ENCODE measurements at regions not wholly inside any gene's neighbourhood (a gene's known extent, or its start where the extent isn't known, plus 50 kb on each side); places are given as distances from the start of the nearest gene placed in this dataset.

DNA sequence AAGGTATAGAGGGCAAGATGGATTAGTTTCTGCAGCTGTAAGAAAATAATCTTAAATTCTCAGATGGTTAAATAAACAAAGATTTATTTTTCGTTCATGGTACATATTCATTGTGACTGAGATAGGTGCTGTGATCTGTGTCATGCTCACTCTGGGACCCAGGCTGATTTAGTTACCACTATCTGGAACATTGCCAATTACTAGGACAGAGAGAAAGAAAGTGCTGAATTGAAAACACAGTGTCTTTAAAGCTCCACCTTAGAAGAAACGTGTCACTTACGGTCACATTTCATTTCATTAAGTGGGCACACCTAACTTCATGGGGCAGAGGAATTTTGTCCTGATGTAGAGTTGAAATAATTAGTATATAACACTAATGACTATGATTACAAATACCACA is 430.0 kb downstream of the CCDC91 start:
- H3K4me3 ChIP-seq (ENCODE audit: low read length): no peak overlapping the region
- H3K79me2 ChIP-seq (replicated peaks; ENCODE audit: insufficient read depth, low read length): no peaks in the 10 kb centered on the region
- no peaks in the 10 kb centered on the region for H3F3A ChIP-seq (ENCODE audit: insufficient read depth, low read length, poor library complexity, severe bottlenecking)
- H3K9ac ChIP-seq (ENCODE audit: low read length): no peak overlapping the region
- no peak overlapping the region for H3K27ac ChIP-seq (ENCODE audit: low read length)
- no peaks in the 10 kb centered on the region for H3K9me2 ChIP-seq (ENCODE audit: insufficient read depth, low read length)
- no peak overlapping the region for H3K4me2 ChIP-seq (ENCODE audit: low read length)
- H2AFZ ChIP-seq (ENCODE audit: low read depth, low read length): no peak overlapping the region
- no peaks in the 10 kb centered on the region for H3K27me3 ChIP-seq (ENCODE audit: insufficient read depth, low read depth, low read length)
- no peaks in the 10 kb centered on the region for H3K36me3 ChIP-seq (ENCODE audit: insufficient read depth, low read length)
- H4K20me1 ChIP-seq (ENCODE audit: insufficient read depth): no peaks in the 10 kb centered on the region
- TF ChIP-seq MXI1 (conservative IDR thresholded peaks at IDR 0.05; ENCODE audit: poor library complexity, severe bottlenecking) (no peak), TAF1 (IDR thresholded peaks at IDR 0.05; ENCODE audit: low read depth) (no peak), REST (IDR thresholded peaks at IDR 0.05; ENCODE audit: borderline replicate concordance) (no peak), SMC3 (conservative IDR thresholded peaks at IDR 0.05; ENCODE audit: poor library complexity) (no peak), POLR2AphosphoS5 (IDR thresholded peaks at IDR 0.05) (no peak), RAD21 (conservative IDR thresholded peaks at IDR 0.05) (no peak), EP300 (conservative IDR thresholded peaks at IDR 0.05; ENCODE audit: poor library complexity, severe bottlenecking) (no peak), EZH2 (IDR thresholded peaks at IDR 0.05; ENCODE audit: borderline replicate concordance, insufficient read depth, low read length, poor library complexity, severe bottlenecking) (no peak)
- TF ChIP-seq, protein P1, sequence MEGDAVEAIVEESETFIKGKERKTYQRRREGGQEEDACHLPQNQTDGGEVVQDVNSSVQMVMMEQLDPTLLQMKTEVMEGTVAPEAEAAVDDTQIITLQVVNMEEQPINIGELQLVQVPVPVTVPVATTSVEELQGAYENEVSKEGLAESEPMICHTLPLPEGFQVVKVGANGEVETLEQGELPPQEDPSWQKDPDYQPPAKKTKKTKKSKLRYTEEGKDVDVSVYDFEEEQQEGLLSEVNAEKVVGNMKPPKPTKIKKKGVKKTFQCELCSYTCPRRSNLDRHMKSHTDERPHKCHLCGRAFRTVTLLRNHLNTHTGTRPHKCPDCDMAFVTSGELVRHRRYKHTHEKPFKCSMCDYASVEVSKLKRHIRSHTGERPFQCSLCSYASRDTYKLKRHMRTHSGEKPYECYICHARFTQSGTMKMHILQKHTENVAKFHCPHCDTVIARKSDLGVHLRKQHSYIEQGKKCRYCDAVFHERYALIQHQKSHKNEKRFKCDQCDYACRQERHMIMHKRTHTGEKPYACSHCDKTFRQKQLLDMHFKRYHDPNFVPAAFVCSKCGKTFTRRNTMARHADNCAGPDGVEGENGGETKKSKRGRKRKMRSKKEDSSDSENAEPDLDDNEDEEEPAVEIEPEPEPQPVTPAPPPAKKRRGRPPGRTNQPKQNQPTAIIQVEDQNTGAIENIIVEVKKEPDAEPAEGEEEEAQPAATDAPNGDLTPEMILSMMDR (IDR thresholded peaks at IDR 0.05; ENCODE audit: poor library complexity, severe bottlenecking): no peak
- H3K9me3 ChIP-seq (ENCODE audit: low read length): peaks cover 2% of the 10 kb centered on the region

DNA sequence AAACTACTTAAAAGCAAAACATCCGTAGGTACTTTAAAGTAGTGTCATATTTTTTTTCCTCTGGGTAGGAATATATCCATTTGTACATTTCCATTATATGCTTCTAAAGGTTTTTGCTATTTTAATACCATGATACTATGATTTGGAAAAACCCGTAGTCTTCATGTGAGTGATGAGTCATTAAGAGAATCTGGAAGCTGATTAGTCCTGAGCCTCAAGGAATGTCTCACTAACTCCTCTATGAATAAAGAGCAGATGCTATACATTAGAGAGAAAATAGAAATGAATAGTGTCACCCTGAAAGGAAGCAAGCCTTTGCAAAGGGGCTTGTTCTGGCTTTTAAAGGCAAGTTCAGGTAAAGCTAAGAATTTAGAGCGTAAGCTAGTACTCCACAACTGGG is 432.1 kb downstream of the CCDC91 start:
- Histone ChIP-seq H3K27ac (ENCODE audit: low read length) (no peak overlapping the region), H3K9me3 (ENCODE audit: low read length) (peaks cover 2% of the 10 kb centered on the region), H3K9ac (ENCODE audit: low read length) (no peak overlapping the region), H3K27me3 (ENCODE audit: insufficient read depth, low read depth, low read length) (no peaks in the 10 kb centered on the region), H3K9me2 (ENCODE audit: insufficient read depth, low read length) (no peaks in the 10 kb centered on the region), H3F3A (ENCODE audit: insufficient read depth, low read length, poor library complexity, severe bottlenecking) (no peaks in the 10 kb centered on the region), H2AFZ (ENCODE audit: low read depth, low read length) (no peak overlapping the region), H3K4me2 (ENCODE audit: low read length) (no peak overlapping the region), H4K20me1 (ENCODE audit: insufficient read depth) (no peaks in the 10 kb centered on the region), H3K79me2 (replicated peaks; ENCODE audit: insufficient read depth, low read length) (no peaks in the 10 kb centered on the region), H3K36me3 (ENCODE audit: insufficient read depth, low read length) (no peaks in the 10 kb centered on the region), H3K4me3 (ENCODE audit: low read length) (no peak overlapping the region)
- no peak for TF ChIP-seq MXI1 (conservative IDR thresholded peaks at IDR 0.05; ENCODE audit: poor library complexity, severe bottlenecking)
- no peak for TF ChIP-seq RAD21 (conservative IDR thresholded peaks at IDR 0.05)
- TF ChIP-seq REST (IDR thresholded peaks at IDR 0.05; ENCODE audit: borderline replicate concordance): no peak
- TF ChIP-seq POLR2AphosphoS5 (IDR thresholded peaks at IDR 0.05): no peak
- TF ChIP-seq EZH2 (IDR thresholded peaks at IDR 0.05; ENCODE audit: borderline replicate concordance, insufficient read depth, low read length, poor library complexity, severe bottlenecking): no peak
- no peak for TF ChIP-seq TAF1 (IDR thresholded peaks at IDR 0.05; ENCODE audit: low read depth)
- no peak for TF ChIP-seq SMC3 (conservative IDR thresholded peaks at IDR 0.05; ENCODE audit: poor library complexity)
- TF ChIP-seq, protein P1 (IDR thresholded peaks at IDR 0.05; ENCODE audit: poor library complexity, severe bottlenecking): no peak
- no peak for TF ChIP-seq EP300 (conservative IDR thresholded peaks at IDR 0.05; ENCODE audit: poor library complexity, severe bottlenecking)
